HG03039 (cell line): ENCODE measurements at regions not wholly inside any gene's neighbourhood (a gene's known extent, or its start where the extent isn't known, plus 50 kb on each side); places are given as distances from the start of the nearest gene placed in this dataset.

ENCODE experiments used
- ATAC-seq: cut with Tn5 transposase; IDR thresholded peaks from one replicate; pipeline ENCODE4 v1.9.1; 2021; ENCODE audit warnings: mild to moderate bottlenecking, moderate library complexity; ENCODE audit not compliant: unreplicated experiment

DNA sequence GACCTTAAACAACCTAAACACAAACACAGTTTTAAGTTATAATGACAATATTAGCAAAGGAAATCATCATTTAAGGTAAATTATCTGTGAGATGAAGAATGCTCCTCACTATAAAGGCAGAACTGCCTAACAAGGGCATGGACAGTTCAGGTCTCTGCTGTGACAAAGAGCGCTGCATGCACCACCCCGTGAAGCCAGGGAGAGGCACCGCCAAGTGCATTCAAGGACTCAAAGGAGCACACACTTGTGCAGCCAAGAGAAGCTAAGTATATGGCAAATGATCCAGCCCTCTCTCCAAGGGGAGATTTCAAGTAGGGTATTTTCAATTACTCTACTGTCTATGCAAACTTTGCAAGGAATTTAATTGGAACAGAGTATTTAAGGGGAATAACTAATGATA, 126.0 kb downstream of the RAP2A start:
- ATAC-seq, result no peak

DNA sequence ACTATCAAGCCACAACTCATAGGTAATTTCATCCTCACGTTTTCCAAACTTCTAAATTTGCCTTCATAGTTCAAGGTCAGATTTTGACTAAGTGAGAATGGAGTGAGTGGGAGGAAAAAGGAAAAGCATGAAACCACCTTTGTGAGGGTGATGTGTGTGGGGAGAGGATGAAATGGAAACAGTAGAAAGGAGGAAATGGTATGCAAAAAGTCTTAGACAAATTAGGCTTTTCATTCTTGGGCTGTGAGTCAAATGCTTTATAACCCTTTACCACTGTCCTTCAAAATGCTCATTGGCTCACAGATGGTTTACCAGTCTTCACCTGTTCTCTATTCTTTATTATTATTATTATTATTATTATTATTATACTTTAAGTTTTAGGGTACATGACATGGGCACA, 127.2 kb downstream of the RAP2A start:
- ATAC-seq, result no peak

DNA sequence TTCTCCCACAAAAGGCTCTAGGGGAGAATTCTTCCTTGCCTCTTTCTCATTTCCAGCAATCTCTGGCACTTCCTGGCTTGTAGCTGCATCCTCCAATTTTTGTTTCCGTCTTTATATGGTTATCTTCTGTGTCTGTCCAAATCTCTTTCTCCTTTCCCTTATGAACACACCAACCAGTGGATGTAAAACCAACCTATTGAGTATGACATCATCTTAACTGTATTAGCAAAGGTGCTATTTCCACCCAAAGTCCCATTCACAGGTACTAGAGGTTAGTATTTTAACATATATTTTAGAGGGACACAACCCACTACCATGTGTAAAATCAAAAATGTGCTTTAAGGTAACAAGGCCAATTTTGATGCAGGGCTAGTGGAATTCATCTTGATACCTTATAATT, 129.0 kb downstream of the RAP2A start:
- no peak for ATAC-seq

DNA sequence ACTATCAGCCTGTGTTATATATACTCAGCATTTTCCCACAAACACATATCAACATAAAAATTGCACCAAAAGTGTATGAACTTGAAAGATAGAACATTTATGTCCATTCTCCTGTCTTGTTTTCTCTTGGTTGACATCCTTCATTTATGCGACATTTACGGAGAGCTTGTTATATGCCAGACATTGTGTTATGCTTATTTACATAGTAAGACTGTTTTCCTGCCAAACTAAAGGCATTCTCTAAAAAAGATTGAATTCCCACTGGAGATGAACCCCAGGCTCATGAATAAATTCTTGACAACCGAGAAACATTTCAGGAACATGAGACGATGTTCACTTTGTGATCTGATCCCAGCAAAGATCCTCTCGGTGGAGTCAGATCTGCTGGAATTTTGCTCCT, 131.0 kb downstream of the RAP2A start:
- no peak for ATAC-seq

DNA sequence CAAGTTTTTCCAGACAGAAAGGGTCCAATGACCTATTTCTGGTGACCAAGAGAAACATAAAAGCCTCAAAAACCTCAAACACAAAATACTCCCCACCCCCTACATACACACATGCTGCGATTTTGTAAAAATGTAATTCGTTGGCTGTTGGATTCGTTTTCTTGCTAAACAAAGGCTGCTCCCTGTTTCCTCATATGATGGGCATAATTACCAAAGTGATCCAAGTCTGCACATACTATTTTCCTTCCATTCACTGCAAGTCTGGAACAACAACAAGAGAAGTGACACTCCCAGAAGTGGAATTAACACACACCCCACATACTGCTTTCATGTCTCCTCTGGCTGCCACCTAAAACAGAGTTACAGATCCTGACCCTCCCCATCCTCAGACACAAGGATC, 131.9 kb downstream of the RAP2A start:
- no peak for ATAC-seq

DNA sequence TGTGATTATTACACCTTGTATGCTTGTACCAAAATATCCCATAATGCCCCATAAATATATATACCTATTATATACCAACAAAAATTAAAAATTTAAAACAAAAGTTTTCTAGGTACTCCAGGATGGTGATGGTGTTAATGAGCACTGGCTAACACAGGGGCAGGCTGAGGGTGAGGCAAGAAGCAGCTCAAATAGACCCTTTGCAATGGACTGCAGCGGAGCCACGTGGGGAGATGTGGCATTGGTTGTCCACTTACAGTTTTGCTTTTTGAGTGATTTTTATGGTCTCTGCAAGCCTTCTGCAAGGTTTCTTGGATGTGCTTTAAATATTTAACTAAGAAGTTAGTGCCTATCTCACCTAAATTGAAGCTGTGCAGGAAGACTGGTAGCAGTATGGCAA, 132.9 kb downstream of the RAP2A start:
- no peak for ATAC-seq

DNA sequence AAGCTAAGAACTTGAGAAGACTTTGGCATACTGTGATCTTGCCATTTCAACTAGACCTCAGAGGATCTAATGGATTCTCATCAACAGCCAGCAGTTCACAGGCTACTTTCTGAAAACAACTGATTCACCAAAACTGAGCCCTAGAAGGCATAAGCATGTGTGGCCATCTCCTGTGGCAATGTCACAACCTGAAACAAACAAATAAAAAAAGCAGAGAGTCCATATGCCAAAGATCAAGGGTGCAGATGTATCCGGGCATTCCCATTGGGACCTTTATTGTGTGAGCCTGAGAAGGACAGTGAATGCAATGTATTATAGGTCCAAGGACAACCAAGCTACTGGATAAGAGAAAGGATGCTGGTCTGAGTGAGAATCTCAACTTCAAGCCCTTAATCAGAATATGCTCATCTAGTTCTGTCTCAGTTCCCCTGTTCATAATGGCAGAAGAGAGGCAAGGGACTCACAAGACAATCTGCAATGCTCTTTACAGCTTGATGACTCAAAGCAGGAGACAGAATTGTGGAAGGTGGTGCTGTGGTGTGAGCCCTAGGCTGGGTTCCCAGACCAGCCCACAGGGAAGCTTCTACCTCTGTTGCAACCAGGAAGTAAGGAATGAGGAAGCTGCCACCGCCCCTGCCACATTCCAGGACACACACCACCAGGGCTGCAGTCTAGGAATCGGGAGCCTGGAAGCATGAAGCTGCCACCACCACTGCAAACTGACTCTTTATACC, 133.7 kb downstream of the RAP2A start:
- ATAC-seq, result peak; percentile 96

DNA sequence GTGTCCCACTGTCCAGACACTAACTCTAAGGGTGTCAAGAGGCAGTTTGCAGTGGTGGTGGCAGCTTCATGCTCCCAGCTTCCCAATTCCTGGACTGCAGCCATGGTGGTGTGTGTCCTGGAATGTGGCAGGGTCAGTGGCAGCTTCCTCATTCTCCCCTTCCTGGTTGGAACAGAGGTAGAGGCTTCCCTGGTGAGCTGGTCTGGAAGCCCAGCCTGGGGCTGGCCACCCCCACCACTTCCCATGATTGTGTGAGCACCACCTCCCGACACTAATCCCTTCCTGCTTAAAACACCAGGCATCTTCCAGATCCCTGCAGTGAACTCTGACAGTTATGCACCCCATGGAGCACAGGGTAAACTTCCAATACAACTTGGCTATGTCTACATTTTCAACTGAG, 134.9 kb downstream of the RAP2A start:
- ATAC-seq, result no peak

DNA sequence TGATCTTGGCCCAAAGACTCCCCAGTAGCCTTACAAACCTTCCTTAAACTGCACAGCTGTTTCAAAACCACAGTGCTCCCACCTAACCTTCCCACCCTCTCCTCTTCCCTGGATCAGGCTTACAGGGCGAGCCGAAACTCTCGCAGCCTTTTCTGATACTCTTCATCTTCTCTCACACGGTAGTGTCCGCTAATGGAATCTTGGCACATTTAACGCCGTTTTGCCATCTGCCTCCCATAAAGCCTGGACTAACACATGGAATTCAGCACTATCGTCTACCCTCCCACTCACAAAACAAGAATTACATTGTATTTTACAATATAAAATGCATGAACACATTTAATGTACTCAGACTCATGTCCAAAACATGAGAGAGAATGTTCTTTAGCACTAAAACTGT, 135.9 kb downstream of the RAP2A start:
- ATAC-seq, result no peak

DNA sequence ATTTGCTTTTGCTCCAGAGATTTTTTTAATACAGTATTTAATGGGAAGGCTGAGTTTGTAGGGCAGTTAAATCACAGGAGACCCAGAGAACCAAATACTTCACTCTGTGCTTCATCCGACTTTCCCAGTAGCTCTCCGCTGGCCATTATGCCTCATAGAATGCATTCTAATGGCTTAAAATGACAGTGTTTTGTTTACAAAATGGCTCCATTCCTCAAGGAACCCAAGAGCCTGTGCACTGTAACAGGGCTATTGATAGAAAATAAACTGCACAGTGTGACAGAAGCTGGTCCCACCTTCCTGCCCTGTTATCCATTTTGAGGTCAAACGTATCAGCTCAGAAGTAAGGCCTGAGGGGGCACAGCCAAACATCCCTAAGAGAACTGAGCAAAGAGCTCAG, 136.5 kb downstream of the RAP2A start:
- no peak for ATAC-seq

DNA sequence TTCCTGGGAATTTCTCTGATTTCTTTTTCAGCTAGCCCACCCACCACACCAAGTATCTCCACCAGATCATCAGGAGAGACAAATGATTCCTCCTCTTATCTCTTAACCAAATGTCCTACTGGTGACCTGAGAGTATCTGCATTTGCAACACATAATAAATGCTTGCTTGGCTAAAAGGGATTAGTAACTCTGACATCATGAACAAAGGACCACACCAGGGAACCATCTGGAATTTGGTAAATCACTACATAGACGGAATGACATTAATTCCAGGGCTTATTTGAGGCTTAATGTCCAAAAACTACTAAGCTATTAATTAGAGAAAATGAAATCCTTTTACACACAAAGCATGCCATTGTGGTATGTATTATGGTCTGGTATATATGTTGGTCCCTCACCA, 139.0 kb downstream of the RAP2A start:
- no peak for ATAC-seq

DNA sequence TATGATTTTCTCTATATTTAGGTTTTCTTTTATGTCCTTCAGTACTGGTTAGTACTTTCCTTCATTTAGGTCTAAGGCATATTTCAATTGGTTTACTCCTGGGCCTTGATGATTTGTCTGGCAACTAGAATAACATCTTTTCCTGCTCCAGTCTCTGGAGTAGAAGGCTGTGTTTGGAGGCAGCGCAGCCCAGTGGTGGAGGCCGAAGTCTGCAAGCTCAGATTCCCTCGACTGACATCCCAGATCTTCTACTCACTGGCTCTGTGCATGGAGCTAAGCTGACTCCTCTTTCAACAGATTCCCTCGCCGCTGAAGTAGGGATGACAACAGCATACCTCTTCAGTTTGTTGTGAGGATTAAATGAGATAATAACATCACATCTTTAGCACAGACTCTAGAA, 141.0 kb downstream of the RAP2A start:
- ATAC-seq, result no peak

DNA sequence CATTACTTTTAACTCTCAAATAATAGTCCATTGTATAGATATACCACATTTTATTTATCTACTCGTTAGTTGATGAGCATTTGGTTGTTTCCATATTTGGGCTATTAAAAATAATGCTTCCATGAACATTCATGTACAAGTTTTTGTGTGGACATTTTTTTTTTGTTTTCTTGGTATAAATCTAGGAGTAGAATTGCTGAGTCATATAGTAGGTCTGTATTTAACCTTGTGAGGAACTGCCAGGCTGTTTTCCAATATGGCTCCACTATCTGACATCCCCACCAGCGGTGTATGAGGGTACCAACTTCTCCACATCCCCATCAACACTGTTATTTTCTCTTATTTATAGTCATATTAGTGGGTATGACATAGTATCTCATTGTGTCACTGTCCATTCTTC, 143.1 kb downstream of the RAP2A start:
- no peak for ATAC-seq

DNA sequence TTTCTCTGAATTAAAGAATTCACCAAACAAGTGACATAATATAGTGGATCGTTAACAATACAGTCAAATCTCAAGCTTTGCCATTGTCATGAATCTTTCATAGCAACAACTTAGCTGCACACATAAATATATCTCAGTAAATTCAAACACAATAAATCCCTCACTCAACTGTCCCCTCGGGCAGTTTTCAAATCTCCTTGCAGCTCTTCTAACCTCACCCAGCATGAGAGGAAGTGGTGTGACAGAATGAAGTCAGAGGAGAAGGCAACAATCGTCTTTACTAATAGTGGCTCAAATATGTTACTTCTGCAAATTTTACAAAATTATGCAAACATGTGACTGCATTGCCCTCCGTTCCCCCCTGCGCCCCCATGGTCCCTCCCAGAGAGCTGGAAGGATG, 148.2 kb downstream of the RAP2A start:
- ATAC-seq, result no peak

DNA sequence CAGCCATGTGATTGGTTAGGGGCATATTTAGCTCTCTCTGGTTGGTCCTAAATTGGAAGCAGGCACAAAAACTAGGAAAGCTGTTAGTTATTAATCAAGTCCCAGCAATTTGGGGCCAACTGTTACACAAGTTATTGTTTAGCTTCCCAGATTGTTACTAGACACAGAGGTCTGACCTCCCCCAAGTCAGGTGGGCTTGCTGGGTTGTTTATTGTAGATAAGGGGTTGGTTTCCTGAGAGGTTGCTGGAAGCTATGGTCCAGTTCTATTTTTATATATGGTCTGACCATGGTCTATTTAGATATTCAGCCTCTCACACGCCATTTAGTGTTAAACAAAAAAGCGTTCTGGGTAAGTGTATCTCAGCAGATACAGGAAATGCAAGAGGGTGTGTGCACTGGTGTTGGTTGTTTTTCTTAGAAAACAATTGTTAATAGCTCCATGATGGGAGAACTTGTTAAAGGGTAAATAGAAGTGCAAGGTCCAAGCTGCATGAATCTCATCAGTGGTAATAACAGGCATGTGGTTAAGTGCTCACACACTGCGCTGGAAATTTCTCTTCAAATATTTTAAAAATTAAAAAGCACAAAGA, 150.0 kb downstream of the RAP2A start:
- ATAC-seq, result no peak

DNA sequence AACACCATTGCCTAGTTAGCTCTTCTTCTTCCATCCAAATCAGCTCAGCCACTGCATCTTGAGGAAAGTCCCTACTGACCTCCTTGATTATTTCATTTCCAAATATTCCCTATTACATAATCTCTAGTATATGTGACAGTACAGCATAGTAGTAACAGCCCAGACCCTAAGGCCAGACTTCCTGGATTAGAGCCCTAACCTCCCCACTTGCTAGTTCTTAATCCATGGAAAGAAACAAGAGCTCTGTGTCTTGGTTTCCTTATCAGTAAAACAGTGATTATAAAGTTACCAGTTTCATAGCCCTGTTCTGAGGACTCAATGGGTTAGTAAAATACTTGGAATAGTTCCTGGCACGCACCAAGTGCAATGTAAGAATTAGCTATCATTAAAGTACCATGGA, 153.0 kb downstream of the RAP2A start:
- no peak for ATAC-seq

DNA sequence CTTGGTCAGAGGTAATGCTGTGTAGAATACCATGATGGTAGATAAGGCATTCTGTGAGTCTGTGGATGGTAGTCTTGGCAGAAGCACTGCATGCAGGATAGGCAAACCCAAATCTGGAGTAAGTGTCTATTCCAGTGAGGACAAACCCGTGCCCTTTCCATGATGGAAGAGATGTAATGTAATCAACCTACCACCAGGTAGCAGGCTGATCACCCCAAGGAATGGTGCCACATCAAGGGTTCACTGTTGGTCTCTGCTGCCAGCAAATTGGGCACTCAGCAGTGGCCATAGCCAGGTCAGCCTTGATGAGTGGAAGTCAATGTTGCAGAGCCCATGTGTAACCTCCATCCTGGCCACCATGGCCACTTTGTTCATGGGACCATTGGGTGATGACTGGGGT, 155.0 kb downstream of the RAP2A start:
- no peak for ATAC-seq

DNA sequence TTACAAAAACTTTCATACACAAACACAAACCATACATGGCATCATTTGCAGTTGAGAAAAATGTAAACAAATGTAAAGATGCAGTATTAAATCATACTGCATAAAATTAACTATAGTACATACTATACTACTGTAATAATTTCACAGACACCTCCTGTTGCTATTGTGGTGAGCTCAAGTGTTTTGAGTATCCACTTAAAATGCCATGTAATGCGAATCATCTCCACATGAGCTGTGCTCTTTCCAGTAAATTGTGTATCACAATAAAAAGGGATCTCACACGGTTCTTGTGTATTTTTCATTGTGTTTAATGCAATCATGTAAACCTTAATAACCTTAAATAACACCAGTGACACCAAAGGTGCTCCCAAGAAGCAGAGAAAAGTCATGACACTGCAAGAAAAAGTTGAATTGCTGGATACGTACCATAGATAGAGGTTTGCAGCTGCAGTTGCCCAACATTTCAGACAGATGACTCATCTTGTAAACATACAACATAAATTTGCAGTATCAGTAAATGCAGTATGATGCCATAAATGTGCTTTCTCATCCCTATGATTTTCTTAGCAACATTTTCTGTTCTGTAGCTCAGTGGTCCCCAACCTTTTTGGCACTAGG, 166.6 kb downstream of the RAP2A start:
- ATAC-seq, result no peak

DNA sequence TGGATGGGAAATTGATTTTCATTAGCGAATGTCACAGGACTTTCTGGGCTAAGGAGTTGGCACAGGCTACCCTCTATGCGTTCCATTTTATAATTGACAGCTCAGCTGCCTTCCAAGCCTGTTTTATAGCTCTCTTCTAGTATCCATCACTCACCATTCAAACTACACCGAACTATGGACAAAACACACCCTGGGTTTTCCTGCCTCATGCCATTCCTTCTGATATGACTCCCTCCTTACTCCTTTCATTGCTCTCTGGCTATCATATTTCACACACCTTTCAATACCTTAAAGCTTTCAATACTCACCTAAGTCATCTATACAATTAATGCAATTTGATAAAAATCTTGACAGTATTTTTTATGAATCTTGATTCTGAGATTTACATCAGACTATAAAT, 181.3 kb downstream of the RAP2A start:
- no peak for ATAC-seq

DNA sequence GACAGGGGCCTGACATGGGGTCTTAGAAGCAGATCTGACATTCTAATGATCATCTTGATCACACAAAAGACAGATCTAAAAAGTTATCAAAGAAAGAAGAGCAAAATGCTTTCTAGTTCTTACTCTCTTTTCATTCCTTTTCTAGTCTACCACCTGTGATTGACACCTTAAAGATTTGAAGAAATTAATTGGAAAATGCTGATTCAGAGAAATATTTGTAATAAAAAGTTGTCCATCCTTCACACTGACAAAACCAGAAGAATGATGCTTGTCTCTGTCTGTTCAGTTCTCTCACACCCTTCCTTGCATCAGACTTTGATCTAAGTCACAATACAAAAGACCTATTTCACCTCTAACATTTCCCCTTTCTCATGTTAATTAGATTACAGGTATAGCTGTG, 182.4 kb downstream of the RAP2A start:
- no peak for ATAC-seq

DNA sequence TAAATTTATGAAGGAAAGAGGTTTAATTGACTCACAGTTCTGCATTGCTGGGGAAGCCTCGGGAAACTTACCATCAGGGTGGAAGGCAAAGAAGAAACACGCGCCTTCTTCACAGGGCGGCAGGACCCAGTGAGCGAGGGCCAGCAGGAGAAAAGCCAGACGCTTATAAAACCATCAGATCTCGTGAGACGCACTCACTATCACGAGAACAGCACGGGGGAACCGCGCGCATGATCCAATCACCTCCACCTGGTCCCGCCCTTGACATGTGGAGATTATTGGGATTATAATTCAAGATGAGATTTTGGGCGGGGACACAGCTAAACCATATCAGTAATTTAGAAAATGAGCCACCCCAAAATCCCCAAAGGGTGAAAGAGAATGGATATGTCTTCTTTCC, 187.1 kb downstream of the RAP2A start:
- ATAC-seq, result no peak

DNA sequence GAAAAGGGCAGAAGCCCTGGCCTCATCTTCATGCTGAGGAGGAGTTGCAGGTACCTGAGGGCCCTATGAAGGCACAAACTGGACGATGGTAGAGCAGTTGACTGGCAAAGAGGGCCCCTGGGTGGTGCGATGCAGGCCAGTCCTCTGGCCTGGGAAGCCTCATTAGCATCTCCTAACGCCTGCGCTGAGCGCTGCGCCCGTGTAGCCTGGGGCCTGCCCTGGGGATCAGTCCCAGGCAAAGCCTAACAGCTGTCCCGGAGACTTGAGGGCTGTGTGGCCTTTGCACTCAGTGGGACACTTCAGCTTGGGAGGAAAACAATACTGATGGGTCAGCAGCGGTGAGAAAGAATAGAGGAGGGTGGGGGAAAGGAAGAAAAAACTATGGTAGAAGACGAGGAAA, 187.7 kb downstream of the RAP2A start:
- no peak for ATAC-seq

DNA sequence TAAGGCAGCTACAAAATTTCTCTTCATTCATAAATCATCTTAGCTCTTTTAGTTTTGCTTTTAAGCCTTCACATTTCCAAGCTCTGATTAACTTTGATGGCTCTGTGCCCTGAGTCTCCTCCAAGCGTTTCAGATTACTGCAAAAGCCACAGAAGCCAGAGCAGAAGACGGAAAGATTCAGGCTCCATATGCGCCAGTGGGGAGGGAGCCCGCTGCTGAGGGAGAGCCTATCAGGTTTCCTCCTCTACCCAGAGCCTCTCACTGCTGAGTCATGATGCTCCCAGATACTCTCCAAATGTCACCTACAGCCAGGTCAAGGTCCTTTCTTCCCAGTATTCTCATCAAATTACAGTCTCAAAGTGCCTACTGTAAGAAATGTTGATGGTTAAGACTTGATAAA, 193.6 kb downstream of the RAP2A start:
- ATAC-seq, result no peak
